AG10803 (cell line): ENCODE measurements at regions not wholly inside any gene's neighbourhood (a gene's known extent, or its start where the extent isn't known, plus 50 kb on each side); places are given as distances from the start of the nearest gene placed in this dataset.

Source experiments
- DNase-seq: peaks from one replicate; pipeline ENCODE4 v3.0.0; 2010; ENCODE audit warnings: low read depth
- H3K4me3 ChIP-seq: 2 replicates; pipeline ENCODE4 v1.5.1; 2011; ENCODE audit warnings: mild to moderate bottlenecking, low read length, control low read depth
- CTCF ChIP-seq: conservative IDR thresholded peaks from 2 replicates; pipeline ENCODE4 v1.5.1; 2011; ENCODE audit warnings: mild to moderate bottlenecking, low read length, control low read depth, inconsistent platforms

GRCh38 chr7:156102267-156102666, 290.0 kb upstream of the SHH start:
- no peak for TF ChIP-seq CTCF
- no peak for DNase-seq
- no peak overlapping the region for H3K4me3 ChIP-seq

- no peak for DNase-seq
- no peak overlapping the region for H3K4me3 ChIP-seq
- TF ChIP-seq CTCF, result no peak
Observed at GRCh38 chr7:156101355-156101754, 289.1 kb upstream of the SHH start.

GRCh38 chr7:156100086-156100485, 287.8 kb upstream of the SHH start:
- DNase-seq, result no peak
- no peak overlapping the region for H3K4me3 ChIP-seq
- no peak for TF ChIP-seq CTCF

GRCh38 chr7:156099085-156099484, 286.8 kb upstream of the SHH start:
- DNase-seq, result no peak
- TF ChIP-seq CTCF, result no peak
- no peak overlapping the region for H3K4me3 ChIP-seq

GRCh38 chr7:156096771-156097538, 284.7 kb upstream of the SHH start:
- TF ChIP-seq CTCF, result no peak
- no peak for DNase-seq
- H3K4me3 ChIP-seq, result no peak overlapping the region

GRCh38 chr7:156095908-156096539, 283.8 kb upstream of the SHH start:
- H3K4me3 ChIP-seq, result no peak overlapping the region
- TF ChIP-seq CTCF, result no peak
- no peak for DNase-seq

- H3K4me3 ChIP-seq, result no peak overlapping the region
- no peak for TF ChIP-seq CTCF
- no peak for DNase-seq
Observed at GRCh38 chr7:156094350-156095146, 282.3 kb upstream of the SHH start.
